ENCODE measurements at regions not wholly inside any gene's neighbourhood (a gene's known extent, or its start where the extent isn't known, plus 50 kb on each side); places are given as distances from the start of the nearest gene placed in this dataset.

GRCh38 chrX:121931567-121931966 is 884.2 kb downstream of the GLUD2 start:
- H3K4me3 ChIP-seq (ENCODE audit: low read depth, low read length): no peak overlapping the region

DNA sequence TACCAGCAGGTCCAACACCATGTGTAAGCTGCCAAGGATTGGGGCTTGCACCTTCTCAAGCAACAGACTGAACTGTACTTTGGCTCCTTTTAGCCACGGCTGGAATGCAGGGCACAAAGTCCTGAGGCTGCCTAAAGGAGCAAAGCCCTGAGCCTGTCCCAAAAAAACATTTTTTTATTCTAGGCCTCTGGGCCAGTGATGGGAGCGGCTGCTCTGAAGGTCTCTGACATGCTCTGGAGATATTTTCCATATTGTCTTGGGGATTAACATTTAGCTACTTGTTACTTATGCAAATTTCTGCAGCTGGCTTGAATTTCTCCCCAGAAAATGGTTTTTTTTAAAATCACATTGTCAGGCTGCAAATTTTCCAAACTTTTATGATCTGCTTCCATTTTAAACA is 885.3 kb downstream of the GLUD2 start:
- ChIA-PET POLR2A (no interaction called here), CTCF (interaction anchor here (0.6 kb wide), 1 partner anchor 176 kb away, joined by 3 read pairs; no protein-coding TSS in a partner anchor)
- no peak overlapping the region for H3K27ac ChIP-seq (ENCODE audit: extremely low read depth, low read depth, low read length)
- H3K9me3 ChIP-seq (ENCODE audit: control insufficient read depth, insufficient read depth, low read depth, low read length): no peaks in the 10 kb centered on the region
- H3K4me1 ChIP-seq (ENCODE audit: control insufficient read depth, insufficient read depth, low read length): no peaks in the 10 kb centered on the region
- no peak overlapping the region for H3K4me3 ChIP-seq (ENCODE audit: low read depth, low read length)
- no peaks in the 10 kb centered on the region for H3K36me3 ChIP-seq (ENCODE audit: control insufficient read depth in 2 of 2, insufficient read depth in 1 of 2, low read length in 2 of 2)
- TF ChIP-seq ZNF747 (tag by site-specific recombination; IDR thresholded peaks at IDR 0.05) (no peak), ZNF488 (tag by site-specific recombination; IDR thresholded peaks at IDR 0.05) (no peak), ZSCAN16 (tag by site-specific recombination; IDR thresholded peaks at IDR 0.05) (no peak), ZNF221 (tag by site-specific recombination; IDR thresholded peaks at IDR 0.05; ENCODE audit: borderline replicate concordance) (no peak), ZNF639 (tag by site-specific recombination; IDR thresholded peaks at IDR 0.05) (no peak), ZNF423 (tag by site-specific recombination; IDR thresholded peaks at IDR 0.05) (no peak), PRDM2 (tag by site-specific recombination; IDR thresholded peaks at IDR 0.05; ENCODE audit: borderline replicate concordance) (no peak)
- TF ChIP-seq, protein P1, sequence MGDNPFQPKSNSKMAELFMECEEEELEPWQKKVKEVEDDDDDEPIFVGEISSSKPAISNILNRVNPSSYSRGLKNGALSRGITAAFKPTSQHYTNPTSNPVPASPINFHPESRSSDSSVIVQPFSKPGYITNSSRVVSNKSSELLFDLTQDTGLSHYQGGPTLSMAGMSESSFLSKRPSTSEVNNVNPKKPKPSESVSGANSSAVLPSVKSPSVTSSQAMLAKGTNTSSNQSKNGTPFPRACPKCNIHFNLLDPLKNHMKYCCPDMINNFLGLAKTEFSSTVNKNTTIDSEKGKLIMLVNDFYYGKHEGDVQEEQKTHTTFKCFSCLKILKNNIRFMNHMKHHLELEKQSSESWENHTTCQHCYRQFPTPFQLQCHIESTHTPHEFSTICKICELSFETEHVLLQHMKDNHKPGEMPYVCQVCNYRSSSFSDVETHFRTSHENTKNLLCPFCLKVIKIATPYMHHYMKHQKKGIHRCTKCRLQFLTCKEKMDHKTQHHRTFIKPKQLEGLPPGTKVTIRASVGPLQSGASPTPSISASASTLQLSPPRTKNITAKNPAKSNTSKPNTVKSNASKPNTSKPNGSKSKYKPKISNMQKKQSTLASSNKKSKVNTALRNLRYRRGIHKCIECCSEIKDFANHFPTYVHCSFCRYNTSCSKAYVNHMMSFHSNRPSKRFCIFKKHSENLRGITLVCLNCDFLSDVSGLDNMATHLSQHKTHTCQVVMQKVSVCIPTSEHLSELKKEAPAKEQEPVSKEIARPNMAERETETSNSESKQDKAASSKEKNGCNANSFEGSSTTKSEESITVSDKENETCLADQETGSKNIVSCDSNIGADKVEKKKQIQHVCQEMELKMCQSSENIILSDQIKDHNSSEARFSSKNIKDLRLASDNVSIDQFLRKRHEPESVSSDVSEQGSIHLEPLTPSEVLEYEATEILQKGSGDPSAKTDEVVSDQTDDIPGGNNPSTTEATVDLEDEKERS (tag by site-specific recombination; IDR thresholded peaks at IDR 0.05): no peak
- TF ChIP-seq, protein P2, sequence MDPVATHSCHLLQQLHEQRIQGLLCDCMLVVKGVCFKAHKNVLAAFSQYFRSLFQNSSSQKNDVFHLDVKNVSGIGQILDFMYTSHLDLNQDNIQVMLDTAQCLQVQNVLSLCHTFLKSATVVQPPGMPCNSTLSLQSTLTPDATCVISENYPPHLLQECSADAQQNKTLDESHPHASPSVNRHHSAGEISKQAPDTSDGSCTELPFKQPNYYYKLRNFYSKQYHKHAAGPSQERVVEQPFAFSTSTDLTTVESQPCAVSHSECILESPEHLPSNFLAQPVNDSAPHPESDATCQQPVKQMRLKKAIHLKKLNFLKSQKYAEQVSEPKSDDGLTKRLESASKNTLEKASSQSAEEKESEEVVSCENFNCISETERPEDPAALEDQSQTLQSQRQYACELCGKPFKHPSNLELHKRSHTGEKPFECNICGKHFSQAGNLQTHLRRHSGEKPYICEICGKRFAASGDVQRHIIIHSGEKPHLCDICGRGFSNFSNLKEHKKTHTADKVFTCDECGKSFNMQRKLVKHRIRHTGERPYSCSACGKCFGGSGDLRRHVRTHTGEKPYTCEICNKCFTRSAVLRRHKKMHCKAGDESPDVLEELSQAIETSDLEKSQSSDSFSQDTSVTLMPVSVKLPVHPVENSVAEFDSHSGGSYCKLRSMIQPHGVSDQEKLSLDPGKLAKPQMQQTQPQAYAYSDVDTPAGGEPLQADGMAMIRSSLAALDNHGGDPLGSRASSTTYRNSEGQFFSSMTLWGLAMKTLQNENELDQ (tag by site-specific recombination; IDR thresholded peaks at IDR 0.05; ENCODE audit: low read depth): no peak

More at GRCh38 chrX:121931567-121931966, 884.2 kb downstream of the GLUD2 start:
- POLR2A ChIA-PET: no interaction called here
- TF ChIP-seq ZNF514 (tag by site-specific recombination; IDR thresholded peaks at IDR 0.05): no peak
- no peak for TF ChIP-seq ZNF677 (tag by site-specific recombination; IDR thresholded peaks at IDR 0.05)
- TF ChIP-seq ZNF692 (tag by site-specific recombination; IDR thresholded peaks at IDR 0.05): no peak
- no peak for TF ChIP-seq IKZF3 (tag by site-specific recombination; IDR thresholded peaks at IDR 0.05)
- TF ChIP-seq ZFP3 (tag by site-specific recombination; IDR thresholded peaks at IDR 0.05; ENCODE audit: low read depth): no peak
- TF ChIP-seq, protein P3, sequence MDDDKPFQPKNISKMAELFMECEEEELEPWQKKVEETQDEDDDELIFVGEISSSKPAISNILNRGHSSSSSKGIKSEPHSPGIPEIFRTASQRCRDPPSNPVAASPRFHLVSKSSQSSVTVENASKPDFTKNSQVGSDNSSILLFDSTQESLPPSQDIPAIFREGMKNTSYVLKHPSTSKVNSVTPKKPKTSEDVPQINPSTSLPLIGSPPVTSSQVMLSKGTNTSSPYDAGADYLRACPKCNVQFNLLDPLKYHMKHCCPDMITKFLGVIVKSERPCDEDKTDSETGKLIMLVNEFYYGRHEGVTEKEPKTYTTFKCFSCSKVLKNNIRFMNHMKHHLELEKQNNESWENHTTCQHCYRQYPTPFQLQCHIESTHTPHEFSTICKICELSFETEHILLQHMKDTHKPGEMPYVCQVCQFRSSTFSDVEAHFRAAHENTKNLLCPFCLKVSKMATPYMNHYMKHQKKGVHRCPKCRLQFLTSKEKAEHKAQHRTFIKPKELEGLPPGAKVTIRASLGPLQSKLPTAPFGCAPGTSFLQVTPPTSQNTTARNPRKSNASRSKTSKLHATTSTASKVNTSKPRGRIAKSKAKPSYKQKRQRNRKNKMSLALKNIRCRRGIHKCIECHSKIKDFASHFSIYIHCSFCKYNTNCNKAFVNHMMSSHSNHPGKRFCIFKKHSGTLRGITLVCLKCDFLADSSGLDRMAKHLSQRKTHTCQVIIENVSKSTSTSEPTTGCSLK (tag by site-specific recombination; IDR thresholded peaks at IDR 0.05): no peak
- CTCF ChIA-PET: no interaction called here
- no peaks in the 10 kb centered on the region for H3K9me3 ChIP-seq (ENCODE audit: control insufficient read depth, insufficient read depth, low read depth, low read length)
- no peaks in the 10 kb centered on the region for H3K4me1 ChIP-seq (ENCODE audit: control insufficient read depth, insufficient read depth, low read length)
- H3K27ac ChIP-seq (ENCODE audit: extremely low read depth, low read depth, low read length): no peak overlapping the region
- H3K36me3 ChIP-seq (ENCODE audit: control insufficient read depth in 2 of 2, insufficient read depth in 1 of 2, low read length in 2 of 2): no peaks in the 10 kb centered on the region
